Right forelimb (tissue), 1 donor: ENCODE measurements at regions not wholly inside any gene's neighbourhood (a gene's known extent, or its start where the extent isn't known, plus 50 kb on each side); places are given as distances from the start of the nearest gene placed in this dataset.

Source experiments
- DNase-seq: peaks from one replicate; pipeline ENCODE4 v3.0.0-alpha.2; 2018

DNA sequence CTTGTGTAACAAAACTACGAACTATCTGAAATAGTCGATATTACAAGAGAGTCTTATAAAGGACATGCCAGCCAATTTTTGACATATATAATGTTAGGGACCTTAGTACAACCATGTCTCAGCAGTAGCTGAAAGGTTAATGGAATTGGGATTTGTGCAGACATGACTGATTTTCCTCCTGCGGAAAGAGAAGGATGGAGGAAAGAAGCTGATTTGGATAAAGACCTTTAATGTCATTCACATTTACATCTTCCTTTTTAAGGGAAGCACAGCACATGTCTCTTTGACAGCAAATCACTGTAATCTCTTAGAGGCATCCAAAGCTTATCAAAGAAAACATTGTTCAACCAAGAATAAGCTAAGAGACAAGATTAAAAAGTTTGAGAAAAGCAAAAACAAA lies 1976.2 kb upstream of the IGFBP7 start:
- DNase-seq, result no peak

DNA sequence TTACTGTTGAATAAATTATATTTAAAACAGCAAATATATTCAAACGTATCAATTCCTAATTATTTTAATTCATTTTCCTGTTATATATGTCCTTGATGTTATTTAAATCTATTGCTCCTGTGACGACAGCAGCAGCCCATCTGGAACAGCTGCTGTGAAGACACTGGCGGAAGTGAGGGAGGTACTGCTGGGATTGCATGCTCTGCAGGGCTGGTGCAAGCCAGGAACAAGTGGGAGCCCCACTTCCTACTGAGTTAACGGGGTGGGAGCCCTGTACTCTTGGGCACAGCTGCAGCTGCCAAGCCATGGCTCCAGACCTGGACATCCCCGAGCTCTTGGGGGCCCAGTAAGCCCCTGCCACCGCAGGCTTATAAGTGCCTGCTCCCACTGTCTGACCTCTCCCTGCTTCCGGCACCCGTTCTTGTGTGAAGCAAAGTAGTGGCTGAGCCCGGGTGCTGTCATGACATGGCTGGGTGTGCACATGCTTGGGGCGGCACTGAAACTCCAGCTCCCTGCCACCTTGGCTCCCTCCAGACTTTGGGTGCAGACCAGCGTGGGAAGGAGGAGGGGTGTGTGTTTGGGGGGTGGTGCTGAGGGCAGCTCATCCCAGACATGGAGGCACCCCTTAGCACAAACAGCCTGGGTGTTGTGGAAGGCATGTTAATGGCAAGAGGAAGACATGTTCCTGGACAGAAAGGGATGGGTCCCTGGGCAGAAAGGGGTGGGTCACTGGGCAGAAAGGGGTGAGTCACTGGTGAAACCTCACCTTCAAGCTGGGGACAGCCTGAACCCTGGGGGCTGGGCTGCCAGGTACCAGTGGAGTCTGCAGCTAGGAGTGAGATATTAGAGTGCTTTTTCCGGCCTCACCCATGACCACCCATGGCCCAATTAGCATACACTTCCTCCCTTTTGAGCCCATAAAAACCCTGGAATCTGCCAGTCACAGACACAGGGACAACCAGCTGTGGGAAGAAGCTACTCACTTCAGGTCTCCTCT lies 1981.3 kb upstream of the IGFBP7 start:
- no peak for DNase-seq

DNA sequence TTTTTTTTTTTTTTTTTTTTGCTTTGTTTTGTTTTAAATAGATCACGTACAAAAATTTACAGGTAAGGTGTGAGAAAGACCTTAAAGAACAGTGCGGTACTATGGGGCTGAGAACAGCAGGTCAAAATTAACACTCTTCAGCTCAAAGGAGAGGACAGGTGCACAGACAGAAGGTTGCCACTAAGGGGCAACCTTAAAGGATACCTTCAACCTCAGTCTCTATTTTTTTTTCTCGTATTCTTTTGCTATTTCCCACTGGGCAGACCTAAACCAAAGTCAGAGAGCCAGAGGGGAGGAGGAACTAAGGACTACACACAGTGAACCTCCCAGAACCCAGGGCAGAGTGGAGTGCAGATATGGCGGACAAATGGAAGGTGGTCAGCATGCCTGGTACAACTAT lies 1984.3 kb upstream of the IGFBP7 start:
- DNase-seq, result no peak

DNA sequence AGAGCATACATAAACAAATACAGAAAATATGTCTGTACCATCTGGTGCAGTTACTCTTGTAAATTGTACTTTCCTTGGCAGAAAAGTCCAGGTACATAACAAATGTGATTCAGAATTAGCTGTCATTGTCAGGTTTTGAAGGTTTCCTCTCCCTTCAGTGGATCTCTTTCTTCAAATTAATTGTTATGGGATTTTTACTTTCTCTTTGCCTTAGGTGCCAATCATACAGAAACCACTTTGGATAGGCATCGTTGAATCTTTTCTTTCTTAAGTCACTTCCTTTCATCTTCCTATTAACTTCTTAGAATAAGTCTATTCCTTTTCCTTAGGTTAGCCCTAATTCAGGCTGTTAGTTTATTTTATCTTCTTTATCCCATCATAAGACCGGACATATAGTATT lies 1992.1 kb upstream of the IGFBP7 start:
- no peak for DNase-seq

DNA sequence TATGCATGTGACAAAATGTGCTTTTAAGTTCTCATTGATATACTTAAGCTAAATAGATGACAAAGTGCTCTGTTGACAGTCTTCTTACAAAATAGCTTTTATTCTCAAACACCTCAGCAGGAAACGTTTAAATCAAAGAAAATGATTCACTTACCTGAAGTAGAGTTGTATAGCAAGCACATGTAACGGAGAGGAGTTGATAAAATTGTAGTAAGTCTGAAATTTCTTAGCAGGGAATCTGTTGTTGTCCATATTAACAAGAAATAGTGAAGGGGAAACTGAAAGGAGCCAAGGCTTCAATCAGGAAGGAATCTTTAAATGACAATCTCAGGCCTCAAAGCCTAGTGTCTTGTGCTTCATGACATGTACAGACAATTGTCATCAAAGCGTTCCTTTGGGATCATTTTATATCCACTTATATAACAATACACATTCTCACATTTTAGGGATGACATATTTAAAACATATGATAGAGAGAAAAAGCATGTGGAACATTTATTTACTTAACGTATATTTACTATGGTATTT lies 2010.2 kb upstream of the IGFBP7 start:
- no peak for DNase-seq

DNA sequence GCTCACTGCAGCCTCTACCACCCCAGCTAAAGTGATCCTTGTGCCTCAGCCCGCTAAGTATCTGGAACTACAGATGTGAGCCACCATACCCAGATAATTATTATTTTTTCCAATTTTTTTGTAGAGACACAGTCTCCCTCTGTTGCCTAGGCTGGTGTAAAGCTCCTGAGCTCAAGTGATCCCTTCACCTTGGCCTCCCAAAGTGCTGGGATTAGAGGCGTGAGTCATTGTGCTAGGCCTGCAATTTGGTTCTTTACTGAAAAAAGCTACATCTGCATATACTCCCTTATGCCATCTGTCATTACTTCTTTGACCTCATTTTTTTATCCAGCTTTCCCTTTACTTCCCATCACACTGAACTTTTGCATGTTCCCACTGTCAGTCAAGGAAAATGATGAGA lies 2012.4 kb upstream of the IGFBP7 start:
- DNase-seq, result no peak

DNA sequence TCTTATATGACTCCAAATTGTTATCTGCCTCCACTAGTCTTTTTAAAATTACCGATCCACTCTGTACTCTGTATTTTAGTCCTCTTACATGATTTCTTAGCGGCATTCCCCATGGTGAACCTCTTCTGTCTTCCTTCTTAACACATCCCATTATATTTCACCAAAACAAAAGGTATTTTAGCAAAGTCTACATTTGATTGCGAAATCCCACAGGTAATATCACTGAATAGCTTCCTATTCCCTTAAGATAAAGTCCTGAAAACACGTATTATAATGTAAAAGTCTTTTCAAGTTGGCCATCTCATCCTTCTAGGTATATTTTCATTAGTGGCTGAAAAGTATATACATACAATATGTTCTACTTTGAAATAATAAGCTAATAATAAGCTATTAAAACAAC lies 2016.0 kb upstream of the IGFBP7 start:
- no peak for DNase-seq

DNA sequence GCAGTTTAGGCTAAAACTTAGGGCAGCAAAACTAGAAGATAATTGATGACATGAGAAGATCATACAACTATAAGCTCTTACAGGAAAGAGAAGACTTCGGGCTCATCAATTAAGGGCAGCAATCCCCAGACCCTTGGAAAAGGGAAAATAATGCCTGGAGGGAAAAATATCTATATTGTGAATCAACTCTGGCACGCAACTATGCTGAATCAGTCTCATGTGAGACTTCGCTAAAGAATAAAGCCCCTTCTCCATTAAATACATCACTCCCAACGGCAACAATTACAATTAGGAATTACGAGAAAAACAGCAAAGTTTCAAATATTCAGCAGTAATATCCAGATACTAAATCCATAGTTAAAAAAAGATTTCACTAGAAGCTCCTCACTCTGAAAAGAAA lies 2016.8 kb upstream of the IGFBP7 start:
- DNase-seq, result no peak

DNA sequence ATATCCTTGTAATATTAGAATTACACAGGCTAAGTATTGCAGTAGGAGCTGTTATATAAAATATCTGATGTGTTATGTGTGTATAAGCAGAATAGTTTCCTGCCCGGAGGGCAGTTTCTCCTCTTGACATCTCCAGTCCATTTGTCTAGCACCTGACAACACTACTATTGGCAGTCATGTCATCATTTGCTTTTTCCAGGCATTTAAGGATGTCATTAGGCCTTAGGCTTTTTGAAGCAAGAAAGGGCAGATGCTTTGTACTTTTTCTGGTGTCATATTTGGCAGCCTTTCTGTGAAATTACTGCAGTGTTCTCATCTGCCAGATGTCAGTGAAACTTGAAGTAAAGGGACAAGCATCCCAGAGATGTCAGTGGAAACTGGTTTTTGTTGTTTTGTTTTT lies 2017.6 kb upstream of the IGFBP7 start:
- DNase-seq, result no peak

DNA sequence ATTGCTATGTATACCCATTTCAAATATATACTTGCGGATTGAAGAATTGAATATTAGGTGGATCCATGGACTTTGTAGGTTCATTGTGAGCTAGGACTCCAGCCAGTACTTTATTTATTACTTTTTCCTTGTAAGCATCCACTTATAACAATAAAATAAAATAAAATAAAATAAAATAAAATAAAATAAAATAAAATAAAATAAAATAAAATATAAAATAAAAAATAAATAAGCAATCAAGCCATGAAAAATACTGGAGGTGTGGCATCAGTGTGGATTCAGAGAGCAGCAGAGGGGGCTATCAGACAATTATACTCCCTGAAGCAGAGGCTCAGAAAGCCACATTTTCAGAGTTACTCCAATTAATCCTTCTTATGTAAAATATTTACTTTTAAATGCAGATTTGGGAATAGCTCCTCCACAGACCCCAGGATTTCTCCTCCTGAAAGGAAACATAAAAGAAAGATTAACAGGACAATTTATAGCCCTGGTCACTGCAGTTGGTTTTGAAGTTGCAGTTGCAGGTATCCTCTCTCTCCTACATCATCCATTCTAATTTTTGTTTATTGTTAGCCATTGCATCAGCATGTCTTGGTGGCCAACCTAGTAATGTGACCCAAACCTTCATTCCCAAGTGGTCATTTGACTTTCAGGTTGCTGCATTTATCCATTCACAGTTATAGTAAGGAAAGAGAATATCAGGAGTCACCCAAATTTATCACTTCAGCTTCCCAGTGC lies 2025.2 kb upstream of the IGFBP7 start:
- DNase-seq, result no peak

DNA sequence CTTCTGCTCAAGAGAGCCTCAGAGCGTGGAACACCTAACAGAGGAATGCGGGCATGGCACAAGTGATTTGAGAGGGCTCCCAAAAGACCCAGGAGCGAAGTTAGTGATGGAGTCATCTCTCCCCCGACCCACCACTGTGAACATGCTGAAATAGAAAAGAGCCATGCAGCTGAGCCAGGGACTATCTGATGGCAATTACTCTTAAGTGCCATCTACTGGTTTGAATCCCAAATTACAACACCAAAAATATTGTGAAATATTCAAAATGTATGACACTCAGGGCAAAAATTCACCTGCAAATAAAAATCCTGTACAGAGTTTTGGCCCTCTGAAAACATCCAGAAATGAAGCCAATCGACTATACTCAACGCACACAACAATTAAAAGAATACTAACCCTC lies 2038.9 kb upstream of the ADGRL3 start:
- DNase-seq, result no peak

DNA sequence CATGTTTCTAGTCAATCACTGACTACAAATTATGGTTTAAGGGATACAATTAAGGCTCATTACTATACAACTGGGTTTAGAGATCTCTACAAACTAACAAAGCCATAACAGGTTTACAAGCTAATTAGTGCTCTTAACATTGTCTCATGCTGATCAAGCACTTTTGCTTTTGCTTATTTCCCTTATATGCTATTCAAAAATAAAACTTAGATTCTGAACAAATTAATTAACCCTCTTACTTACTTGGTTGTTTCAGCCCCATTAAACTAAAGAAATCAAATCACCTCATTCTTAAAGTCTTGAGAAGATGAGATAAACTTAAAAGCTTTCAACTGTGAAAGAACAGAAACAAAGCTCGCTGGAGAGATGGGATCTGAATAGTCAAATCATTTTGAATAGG lies 2024.5 kb upstream of the ADGRL3 start:
- DNase-seq, result no peak

DNA sequence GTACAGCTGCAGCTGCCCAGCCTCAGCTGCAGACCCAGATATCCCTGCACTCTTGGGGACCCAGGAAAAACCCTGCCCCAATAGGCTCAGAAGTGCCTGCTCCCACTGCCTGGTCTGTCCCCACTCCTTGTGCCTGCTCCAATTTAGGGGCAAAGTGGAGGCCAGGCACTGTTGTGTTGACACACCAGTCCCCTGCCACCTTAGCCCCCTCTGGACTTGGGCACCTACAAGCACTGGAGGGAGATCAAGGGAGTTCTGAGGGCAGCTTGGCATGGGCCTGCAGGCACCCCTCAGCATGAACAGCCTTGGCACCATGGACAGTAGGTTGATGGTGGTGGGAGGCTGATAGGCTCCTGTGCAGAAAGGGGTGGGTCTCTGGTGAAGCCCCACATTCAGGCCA lies 2020.8 kb upstream of the ADGRL3 start:
- DNase-seq, result no peak

DNA sequence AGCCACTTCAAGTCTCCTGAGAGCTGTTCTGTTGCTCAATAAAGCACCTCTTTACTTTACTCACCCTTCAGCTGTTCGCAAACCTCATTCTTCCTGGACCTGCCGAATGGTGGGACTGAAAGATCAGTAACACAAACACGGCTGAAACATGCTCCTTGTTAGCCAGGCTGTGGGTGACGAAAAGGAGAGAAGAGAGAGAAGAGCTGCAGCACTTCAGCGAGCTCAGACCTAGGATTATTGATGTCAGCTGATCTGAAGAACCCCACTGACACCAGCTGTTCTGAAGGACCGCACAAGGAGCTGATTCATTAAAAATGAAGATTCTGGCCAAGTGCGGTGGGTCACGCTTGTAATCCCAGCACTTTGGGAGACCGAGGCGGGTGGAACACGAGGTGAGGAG lies 2020.0 kb upstream of the ADGRL3 start:
- no peak for DNase-seq

DNA sequence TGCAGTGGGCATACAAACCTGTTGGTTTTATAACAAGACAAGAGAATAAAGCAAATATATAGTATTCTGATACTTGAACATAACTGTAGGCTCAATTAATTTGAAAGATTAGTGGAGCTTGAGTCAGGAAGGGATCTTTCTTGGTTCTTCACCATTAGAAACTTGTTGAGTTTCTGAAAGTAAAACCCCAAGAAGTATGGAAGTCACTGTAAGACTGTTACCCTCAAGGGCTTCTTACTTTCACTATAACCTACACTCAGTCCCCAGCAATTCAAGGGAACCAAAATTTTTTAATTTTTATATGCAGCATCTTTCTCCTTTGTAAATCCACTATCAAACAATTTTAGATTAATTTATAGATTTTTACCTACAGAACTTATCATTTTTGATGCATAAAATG lies 2019.2 kb upstream of the ADGRL3 start:
- DNase-seq, result no peak

DNA sequence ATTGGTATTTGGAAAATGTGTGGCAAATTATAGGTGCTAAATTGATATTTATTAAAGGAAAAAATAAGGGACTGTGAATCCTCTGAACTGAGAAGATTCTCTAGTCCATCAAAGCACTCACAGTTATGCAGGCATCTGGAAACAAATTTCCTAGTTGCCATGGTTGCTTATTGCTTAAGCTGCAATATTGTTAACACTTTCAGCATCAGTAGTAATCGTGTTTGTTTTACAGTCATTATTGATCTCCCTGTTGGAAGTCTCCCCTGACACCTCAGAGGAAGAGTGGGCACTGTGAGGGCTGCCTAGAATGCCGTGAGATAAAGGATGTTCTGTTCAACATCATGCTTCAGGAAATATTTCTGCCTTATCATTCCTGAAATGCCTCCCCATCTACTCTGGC lies 2004.3 kb upstream of the ADGRL3 start:
- no peak for DNase-seq

DNA sequence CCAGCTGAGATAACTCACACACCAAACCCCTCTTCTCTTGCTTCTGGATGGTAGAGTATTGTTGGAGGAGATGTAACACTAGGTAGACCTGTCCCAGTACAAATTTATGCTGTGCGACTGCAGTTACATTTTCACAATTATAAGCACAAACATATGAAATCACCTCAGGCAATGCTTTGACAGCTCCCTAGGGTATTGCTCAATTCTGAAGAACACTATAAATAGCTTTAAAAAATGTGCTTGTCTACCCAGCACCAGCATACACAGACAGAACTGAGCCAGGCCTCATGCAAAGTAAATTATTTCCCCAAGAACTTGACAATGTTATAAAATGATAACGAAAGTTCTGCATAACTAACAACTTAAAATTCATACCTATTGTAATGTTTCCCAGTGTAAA lies 1999.1 kb upstream of the ADGRL3 start:
- no peak for DNase-seq

DNA sequence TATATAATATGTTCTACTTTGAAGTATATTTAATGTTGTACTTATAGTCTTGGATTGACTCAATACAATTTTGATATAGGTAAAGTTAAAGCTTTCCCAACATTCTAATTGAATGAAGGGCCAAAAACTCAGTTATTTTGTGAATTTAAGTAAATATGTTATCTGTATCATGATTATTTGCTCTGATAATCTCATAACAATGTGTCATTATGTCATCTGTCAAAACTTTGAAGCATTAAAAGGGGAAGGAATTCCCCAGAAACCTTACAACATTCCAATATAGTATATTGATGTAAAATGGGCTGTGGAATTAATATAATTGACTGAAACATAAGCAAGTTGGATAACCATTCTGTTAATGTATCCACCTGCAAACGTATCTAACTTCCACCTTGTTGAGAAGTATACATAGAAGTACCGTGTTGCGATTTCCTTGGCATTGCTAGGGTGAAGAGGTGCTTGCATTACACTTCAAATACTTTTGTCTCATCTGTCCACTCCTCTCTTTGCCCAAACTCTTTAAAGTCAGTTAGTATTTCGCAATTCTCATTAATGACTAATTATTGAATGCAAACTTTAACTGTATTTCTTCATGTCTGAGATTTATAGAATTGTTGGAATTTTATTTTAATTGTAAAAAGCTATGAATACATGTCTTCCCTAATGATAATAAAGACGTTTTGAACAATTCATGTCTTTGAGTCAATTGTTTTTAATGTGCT lies 1982.1 kb upstream of the ADGRL3 start:
- DNase-seq, result no peak

DNA sequence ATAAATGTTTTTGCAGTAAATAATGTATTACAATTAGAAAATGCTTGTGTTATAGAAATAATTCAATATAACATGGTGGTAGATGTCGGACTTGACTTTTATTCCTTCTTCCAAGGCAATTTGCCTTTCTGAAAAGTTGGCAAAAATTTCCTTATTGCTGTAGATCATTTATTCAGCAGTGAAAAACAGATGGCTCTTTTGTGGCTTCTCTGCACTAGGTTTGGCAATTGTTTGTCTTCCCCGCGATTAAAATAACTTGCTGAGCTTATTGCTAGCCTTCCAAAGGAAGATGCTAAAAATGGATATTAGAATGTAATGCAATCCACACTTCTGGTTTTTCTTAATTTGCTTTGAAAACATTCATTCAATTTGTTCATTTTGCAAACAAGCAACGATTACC lies 1977.9 kb upstream of the ADGRL3 start:
- DNase-seq, result no peak

DNA sequence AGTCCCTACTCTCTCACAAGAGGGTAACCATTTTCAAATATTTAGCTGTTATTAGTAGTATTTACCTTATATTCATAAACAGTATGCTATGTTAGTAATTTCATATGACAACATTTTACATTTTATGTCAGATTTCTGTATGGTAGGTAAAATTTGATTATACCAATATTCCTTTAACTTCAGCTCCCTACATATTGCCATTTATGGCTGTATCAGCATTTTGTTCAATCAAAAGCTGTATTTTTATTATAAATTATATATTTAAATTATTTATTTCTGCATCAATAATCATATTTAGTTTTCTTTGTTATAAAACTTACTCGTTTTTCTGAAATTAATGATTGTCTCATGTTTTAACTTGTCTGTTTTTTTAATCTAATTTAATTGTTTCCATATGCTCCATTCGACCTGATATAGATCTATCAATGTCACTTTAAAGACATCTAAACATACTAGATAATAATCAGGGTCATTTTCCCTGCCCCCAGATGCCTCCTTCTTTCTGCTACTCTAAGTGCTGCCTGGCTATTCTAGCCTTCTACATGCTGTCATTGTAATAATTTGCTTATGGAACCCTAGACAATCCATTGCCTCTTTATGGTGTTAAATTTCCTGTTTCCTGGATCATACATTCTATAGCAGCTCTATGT lies 1976.7 kb upstream of the ADGRL3 start:
- no peak for DNase-seq

DNA sequence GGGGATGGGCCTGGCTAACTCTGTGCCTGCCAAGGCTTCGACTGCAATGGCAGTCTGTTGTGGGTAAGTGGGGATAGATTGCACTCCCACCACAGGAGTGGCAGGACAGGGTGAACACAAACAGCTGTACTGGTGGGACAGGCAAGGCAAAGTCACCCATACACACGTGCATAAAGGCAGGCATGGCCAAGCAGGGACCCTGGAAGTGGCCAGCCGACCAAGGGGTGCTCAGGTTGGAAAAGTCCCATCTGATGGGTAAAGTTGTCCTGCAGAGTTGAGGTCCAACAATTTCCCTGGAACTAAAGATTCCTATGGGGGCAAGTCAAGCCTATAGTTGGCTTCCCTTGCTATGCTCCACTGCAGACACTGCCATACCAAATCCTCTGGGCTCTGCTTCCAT lies 1961.9 kb upstream of the ADGRL3 start:
- DNase-seq, result no peak

DNA sequence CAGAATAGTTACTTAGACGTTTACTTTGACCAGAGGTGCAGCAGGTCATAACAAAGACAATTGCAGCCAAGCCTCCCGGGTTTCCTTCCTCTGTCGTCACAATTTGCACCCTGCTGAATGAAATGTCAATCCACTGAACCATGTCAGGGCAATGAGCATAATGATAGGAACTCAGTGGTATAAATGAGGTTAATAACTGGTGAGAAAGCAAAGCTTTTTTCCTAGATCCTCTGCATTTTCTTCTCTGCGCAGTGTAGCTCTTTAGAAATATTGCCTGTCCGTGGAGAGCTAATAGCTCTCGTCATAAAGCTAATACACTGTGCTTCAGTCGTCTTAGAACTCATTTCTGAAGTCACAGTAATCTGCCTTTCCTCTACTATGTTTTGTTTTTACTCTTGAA lies 1960.1 kb upstream of the ADGRL3 start:
- DNase-seq, result no peak

DNA sequence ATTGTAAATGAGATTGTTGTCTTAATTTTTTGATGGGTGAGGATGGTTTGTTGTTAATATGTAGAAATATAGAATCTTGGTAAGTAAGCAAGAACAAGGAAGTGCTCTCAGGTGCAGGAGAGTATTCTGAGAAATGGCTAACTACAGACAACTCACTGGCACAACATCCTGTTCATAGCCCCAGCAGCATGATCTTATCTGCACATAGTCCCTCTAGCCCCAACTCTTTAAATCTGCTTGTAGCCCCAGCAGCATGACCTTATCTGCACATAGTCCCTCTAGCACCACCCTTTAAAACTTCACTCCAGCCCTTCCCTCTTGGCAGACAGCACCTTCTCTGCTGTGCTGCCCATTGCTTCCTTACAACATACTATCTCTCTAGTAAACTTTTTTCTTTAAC lies 1957.1 kb upstream of the ADGRL3 start:
- DNase-seq, result no peak
